ENCODE measurements at regions not wholly inside any gene's neighbourhood (a gene's known extent, or its start where the extent isn't known, plus 50 kb on each side); places are given as distances from the start of the nearest gene placed in this dataset.
"Not testable (repeated sequence)": the region's sequence is repeated elsewhere in the genome, so short reads cannot be mapped to it uniquely, and the experiment has no call there.

DNA sequence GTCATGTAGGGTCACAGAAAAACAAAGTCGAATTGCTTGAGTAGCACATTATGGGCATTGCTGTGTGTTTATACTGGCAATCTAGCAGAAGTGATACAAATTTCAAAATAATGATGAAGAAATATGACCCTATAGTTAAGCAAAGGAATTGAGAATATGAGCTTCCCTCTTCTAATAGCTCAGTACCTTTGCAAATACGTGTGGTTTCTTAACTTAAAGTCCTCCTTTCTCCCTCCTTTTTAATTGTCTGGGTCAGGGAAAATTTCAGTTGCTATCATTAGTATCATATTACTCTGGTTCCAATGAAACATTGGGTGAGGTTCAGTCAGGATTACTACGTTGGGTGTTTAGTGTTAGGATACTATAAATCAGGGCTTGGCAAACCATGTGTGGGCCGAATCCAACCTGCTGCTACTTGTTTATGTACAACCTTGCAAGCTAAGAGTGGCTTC, 166.8 kb upstream of the CARMIL1 start:
- no peak for FAIRE-seq
- no peak for DNase-seq (ENCODE audit: insufficient read length, low spot score)

DNA sequence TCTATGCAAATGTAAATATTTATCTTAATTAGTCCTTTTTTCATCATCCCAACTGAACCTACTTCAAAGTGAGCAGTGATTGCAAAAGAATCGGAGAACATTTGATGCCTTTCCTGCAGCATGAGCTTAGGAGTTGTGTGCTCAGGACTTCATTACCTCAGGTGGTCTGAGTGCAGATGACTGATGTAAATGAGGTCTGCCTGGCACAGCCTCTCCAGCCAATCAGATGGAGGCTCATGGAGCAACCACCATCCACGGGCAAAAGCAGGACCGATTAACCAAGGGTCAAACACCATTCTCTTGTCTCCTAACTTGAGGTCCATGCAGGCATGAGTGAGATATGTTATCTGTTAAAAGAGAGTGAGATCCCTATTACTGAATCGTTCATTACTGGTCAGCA, 165.7 kb upstream of the CARMIL1 start:
- no peak for DNase-seq (ENCODE audit: insufficient read length, low spot score)
- no peak for FAIRE-seq

DNA sequence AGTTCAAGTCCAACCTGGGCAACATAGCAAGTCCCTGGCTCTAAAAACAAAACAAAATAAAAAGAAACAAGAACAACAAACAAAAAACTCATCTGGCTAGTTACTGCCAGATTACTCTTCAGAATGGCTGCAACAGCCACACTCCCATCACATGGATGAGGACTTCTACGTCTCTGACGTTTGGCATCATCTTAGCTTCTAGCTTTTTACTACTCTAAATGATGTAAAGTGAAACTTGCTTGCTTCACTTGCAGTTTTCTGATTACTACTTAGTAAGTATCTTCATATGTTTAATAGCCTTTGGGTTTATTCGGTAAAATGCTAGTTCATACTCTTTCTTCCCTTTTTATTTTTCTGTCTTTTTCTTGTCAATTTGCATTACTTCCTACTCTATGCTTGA, 161.1 kb upstream of the CARMIL1 start:
- no peak for DNase-seq (ENCODE audit: insufficient read length, low spot score)
- FAIRE-seq = no peak

DNA sequence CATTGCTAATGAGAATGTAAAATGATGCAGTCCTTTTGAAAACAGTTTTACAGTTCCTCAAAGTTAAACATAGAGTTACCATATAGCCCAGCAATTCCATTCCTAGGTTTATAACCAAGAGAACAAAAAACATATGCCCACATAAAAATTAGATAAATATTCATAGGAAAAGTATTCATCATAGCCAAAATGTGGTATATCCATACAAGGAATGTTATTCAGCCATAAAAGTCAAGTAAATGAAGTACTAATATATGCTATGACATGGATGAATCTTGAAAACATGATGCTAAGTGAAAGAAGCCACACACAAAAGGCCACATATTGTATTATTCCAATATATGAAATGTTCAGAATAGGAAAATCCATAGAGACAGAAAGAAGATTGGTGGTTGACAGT, 158.0 kb upstream of the CARMIL1 start:
- no peak for DNase-seq (ENCODE audit: insufficient read length, low spot score)
- FAIRE-seq = no peak

DNA sequence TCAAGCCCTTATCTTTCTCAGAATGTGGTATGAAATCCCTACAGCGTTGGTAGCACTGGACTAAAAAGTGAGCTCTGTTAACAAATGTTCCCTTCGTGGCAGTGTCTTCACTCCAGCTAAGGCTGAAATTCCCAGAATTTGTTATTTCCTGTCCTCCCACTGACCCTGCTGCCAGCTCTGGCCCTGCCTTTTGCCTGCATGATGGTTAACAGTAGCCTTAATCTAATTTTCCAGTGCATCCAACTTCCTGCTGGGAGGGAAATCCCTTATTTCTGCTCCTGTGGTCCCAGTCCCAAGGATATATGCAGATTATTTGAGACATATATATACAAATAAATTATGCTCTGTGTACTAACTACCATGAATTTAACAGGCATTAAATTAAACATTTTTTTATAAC, 157.2 kb upstream of the CARMIL1 start:
- no peak for FAIRE-seq
- DNase-seq (ENCODE audit: insufficient read length, low spot score) = no peak

DNA sequence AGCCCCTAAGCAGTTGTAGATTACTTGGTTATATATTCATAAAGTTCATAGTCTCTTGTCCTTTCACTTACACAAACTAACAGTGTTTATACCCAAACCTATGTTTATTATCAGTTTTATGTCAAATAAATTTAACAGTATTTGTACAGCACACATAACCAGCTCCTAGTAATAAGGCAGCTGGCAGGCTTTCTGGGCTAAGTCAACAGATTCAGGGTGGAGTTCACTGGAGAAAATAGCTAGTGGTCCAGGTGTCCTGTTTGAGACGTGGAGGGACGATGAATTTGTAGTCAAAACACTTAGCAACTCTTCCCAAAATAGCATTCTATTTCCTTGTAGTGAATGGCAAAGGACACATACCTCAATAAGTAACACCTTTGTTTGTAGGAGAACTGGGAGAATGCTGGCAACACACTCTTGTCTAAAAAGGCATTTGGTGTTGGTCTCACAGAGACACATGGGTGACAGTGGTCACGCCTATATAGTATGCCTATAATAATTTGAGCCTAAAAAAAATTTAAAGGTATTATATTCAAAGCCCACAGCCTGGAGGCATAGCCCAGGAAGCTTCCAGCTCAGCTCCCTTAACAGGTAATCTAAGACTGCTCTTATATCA, 156.4 kb upstream of the CARMIL1 start:
- no peak for DNase-seq (ENCODE audit: insufficient read length, low spot score)
- FAIRE-seq = no peak

DNA sequence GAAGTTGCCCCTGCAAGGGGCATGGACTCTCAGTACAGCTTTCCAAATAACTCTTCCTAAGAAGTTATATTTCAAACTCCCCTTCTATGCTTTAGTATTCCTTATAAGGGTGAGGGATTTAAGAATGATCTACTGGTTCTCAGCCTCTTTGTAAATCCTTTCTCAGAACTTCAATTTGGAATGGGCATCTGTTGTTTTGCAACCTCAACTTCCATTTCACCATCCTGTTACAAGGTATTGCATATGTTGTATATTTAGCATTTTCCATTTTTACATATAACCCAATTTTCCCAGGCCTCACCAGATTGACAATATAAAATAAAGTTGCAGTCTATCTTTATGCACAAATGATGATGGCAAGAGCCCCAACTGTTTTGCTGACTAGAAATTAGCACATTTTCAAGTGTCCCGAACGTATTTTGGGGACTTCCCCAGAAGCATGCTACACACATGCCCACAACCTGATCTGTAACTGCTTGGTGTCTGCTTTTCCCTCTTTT, 154.9 kb upstream of the CARMIL1 start:
- FAIRE-seq (no peak), DNase-seq (ENCODE audit: insufficient read length, low spot score) (no peak)

DNA sequence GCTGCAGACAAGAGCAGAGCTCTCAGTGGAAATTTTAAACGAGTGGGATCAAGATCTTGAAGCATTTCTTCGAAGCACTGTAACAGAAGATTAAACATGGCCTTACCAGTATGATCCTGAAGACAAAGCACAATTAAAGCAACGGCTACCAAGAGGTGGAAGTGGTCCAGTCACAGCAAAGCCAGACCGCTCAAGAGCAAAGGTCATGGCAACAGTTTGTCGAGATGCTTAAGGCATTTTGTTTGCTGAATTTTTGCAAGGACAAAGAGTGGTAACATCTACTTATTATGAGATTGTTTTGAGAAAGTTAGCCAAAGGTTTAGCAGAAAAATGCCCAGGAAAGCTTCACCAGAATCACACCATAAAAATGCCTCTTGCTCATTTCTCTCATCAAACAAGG, 153.4 kb upstream of the CARMIL1 start:
- DNase-seq (ENCODE audit: insufficient read length, low spot score) (no peak), FAIRE-seq (peak; percentile 21)

DNA sequence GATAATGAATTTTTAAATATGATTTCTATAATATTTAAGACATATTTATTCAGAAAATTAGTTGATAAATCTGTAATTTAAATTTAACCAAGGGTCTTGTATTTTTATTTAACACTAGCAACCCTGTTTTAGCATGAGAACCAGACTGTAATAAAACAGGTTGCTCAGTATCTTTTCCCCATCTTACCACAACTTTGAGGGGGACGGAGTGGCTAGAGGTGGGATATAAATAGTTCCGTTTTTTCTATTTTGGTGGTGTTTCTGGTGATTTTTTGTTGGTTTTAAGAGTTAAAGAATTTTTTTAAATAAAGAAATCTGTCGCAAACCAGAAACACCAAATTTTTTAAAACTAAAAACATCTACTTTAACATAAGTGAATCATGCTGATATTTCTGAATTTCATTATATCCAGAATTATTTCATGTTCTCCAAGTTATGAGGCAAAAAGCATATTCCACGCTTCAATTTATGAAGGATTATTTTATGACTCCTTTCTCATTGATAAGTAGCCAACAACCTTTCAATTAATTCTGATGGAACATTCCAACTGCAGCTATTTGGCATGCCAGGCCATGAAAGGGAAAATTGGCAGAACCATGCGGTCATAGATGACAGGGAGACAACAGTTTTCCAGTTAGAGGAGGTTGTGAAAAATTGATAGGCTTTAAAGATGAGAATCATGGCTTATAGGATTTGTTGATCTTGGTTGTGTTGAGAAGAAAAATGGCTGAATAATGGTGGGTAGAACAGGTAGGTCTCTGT, 151.9 kb upstream of the CARMIL1 start:
- FAIRE-seq (no peak), DNase-seq (ENCODE audit: insufficient read length, low spot score) (no peak)

DNA sequence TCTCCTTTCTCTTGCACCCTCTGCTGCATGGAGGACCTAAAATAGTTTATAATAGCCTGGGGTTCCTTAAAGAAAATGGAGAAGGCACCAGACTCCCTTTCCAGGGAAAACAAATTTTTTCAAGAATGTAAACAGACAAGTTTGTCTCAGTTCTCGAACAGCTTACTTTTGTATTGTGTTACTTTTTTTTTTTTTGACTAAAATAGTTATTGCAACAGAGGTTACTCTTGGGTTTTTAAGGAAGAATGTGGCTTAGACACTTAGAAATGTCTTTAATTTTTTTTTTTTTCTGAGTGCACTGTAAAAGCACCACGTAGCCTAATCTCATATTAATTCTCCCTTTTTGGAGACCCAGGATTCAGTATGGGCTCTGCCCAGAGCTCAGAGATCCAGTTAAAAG, 148.7 kb upstream of the CARMIL1 start:
- DNase-seq (ENCODE audit: insufficient read length, low spot score) (no peak), FAIRE-seq (no peak)

DNA sequence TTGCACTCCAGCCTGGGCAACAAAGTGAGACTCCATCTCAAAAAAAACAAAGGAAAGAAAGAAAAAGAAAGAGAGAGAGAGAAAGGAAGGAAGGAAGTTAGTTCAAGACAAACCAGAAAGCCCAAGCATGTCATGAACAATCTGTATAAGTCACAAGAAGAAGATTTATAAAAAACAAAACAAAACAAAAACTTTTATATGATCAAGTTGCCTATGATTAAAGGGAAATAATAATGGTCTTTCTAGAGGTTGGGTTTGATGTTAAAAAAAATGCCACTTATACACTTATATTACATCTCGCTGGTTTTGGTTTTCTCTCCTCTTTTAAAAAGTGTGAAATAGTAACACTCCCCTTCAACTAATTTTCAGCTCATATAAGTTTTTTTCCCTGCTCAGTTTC, 146.2 kb upstream of the CARMIL1 start:
- no peak for FAIRE-seq
- no peak for DNase-seq (ENCODE audit: insufficient read length, low spot score)

DNA sequence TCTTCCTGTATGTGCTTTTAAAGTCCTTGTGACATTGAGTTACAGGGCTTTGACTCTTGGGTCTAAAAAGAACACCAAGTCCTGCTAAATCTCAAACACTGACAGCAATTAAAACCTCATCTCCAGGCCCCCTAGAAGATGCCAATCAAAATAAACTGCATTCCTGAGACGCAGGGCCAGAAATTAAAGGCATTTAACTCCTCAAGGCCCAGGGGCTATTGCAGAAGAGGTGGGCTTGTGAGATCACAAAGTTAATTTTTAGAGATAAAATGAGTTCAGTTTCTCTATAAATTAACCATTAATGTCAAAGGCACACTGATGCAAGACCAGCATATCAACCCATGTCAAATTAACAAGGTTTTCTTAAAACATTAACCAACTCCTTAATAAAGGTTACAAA, 145.6 kb upstream of the CARMIL1 start:
- DNase-seq (ENCODE audit: insufficient read length, low spot score) (no peak), FAIRE-seq (no peak)

DNA sequence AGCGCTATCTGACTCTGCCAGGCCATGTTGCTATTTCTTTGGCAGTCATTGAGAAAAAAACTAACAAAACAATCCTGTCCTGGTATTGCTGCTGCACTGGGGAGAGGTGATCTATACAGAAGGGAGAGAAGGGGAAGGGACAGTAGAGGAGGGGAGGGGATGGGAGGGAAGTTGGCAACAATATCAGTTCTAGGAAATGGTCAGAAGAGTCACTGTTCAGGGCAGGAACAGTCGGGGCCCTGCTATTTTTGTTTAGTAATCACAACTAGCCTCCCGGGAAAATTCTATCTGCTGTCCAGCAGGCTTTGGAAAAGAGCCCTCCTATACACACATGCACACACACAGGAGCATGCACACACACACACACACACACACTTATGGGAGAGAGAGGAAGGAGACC, 142.3 kb upstream of the CARMIL1 start:
- DNase-seq (ENCODE audit: insufficient read length, low spot score) = no peak
- FAIRE-seq = no peak

DNA sequence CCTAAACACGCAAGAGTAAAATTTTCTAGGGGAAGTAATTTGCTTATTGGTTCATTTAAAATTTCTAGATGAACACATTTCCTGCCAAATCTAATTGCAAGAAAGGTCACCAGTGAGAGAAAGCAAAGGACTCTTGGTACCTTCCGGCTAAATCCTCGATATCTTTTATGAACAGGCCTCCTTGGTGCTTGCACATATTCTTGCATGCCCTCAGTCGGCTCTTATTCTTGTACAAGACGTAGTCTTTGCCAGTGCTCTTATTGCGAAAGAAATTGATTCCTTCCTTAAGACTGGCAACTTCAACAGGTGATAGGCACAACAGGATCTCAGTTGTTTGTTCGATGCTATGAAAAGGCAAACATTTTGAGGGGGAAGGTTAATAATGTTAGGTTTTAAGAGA, 141.7 kb upstream of the CARMIL1 start:
- FAIRE-seq (no peak), DNase-seq (ENCODE audit: insufficient read length, low spot score) (no peak)

DNA sequence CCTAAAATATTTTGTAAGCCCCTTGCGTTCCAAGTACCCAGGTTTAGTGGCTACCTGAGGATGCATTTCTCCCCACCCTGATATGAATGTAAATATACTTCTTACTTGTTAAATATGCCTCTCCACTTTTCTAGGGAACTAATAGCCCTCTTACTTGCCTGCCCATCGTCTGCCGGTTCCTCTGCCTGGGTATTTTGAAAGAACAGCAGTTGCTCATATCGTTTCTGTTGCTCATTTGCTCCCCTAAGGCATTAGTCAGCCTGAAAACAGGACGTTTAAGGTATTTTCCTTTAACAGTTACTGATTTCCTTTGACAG, 141.3 kb upstream of the CARMIL1 start:
- DNase-seq (ENCODE audit: insufficient read length, low spot score) (no peak), FAIRE-seq (no peak)

DNA sequence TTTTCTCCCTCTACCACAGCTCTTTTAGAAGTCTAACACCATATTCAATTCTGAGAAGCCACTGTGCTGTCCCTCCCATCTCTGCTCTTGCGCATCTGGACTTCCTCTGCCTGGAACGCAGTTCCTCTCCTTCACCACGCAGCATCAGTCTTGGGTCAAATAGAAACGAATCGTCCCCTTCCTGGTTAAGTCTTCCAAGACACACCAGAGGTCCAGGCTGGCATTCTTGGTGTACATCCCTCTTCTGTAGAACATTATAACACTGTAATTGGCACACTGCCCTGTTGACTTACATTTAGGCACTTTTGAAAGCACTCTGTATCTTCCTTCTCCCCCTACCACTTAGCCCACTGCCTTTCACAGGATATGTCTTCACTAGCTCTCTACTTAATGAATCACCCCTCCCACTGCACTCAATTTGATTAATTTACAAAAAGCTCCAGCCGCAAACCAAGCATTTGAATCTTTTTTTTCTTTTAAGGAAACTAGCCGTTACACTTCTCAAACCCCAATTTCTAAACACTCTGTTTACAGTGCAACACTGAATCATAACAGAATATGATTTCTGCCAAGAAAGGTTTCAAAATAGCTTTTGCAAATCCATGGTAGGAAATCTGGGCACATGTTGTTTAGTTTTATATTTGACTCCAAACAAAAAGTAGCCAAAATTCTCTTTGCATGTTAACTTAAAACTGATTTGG, 140.8 kb upstream of the CARMIL1 start:
- FAIRE-seq = peak; percentile 98
- DNase-seq (ENCODE audit: insufficient read length, low spot score) = peak; percentile 60

DNA sequence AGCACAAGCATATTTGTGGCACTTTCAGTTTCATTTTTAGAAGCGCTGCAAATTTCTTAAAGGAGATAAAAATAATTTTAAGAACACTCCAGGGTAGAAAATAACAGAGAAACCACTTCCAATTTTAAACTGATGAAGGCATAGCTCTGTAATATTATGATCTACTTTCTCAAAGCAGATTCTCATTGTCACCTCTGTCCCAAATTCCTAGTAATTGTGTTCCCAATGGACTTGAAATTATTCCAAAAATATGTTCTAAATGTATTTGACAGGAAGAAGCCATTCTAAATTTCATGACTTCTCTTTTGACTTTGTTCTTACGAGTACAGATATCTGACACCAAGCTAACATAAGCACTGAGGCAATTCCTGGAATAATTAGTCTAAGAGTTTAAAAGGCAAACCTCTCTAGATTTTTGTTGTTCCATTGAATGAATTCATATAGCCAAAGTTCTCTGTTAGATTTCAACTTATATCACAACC, 140.2 kb upstream of the CARMIL1 start:
- DNase-seq (ENCODE audit: insufficient read length, low spot score) (no peak), FAIRE-seq (no peak)

DNA sequence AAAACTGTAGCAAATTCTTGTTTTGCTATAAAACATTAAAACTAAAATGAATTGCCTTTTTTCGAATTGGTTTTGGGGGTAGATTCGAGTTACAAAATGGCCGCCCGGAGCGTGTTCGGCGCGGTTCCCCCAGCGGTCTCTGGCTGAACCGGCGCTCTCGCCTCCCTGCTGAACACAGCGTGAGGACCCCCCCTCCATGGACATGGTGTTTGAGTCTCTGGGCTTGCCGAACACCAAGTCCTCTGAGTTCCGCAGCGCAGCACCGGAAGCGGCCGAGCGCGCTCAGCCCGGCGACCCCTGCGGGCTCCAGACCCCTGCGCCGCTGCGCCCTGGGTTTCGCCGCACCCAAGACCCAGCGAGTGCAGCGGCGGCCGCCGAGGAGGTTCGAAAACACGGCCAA, 139.6 kb upstream of the CARMIL1 start:
- FAIRE-seq; DNase-seq (ENCODE audit: insufficient read length, low spot score): not testable (repeated sequence)

DNA sequence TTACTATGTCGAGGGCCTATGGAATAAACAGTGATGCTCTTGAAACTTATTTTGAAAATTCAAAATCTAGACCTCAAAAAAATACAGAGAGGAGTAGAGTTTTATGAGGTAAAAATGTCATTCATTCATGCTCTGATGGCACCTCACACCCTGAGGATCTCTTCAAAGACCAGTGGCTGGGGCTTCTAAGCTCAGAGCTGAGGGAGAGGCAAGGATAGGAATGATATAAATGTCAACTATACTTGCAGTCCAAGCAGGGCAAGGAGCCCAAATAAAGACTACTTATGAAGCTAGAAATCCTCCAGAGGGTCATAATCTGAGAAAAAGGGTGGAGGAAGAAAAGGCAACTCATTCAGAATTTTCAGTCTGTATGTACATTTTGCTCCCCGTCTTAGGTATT, 136.7 kb upstream of the CARMIL1 start:
- no peak for FAIRE-seq
- DNase-seq (ENCODE audit: insufficient read length, low spot score) = no peak

DNA sequence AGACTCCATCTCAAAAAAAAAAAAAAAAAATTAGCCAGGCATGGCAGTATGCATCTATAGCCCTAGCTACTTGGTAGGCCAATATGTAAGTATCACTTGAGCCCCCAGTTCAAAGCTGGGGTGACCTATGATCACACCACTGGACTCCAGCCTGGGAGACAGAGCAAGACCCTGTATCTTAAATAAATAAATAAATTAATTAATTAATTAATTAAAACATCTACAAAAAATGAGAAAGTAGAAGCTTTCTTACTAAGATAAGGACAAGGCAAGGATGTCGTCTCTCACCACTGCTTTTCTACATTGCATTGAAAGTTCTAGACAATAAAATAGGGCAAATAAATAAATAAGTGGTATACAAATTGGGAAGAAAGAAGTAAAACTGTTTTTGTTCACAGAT, 134.3 kb upstream of the CARMIL1 start:
- DNase-seq (ENCODE audit: insufficient read length, low spot score) (no peak), FAIRE-seq (no peak)

DNA sequence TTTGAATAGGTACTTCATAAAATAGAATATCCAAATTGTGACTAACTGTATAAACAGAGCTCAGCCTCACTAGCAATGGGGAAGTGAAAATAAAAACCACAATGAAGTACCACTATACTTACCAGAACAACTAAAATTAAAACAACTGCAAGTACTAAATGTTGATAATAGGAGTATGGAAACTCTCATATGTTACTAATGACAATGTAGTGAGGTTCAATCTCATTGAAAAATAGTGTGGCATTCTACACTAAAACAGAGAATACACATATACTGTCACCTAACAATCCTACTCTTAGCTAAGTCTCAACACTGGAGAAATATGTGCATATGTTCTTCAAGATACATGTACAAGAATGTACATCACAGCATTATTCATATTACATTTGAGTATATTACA, 132.0 kb upstream of the CARMIL1 start:
- no peak for DNase-seq (ENCODE audit: insufficient read length, low spot score)
- FAIRE-seq = peak; percentile 42

DNA sequence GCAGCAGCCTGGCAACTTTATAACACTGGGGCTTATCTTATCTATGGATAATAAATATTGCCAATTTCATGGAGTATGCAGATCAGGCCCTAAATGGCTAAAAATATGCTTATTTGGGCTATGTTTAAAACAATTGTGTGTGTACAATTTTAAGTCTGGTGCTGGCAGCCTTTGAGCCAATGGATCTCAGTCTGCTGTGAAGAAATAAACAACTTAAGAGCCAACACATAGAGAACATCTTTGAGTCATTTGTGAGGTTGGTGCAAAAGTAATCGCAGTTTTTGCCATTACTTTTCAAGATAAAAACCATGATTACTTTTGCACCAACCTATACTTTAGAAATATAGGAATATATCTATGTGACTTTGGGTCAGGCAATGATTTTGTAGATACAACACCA, 129.1 kb upstream of the CARMIL1 start:
- FAIRE-seq = no peak

More for the DNA sequence above, 129.1 kb upstream of the CARMIL1 start:
- DNase-seq (ENCODE audit: insufficient read length, low spot score) = no peak

All from GM19239 (cell line).